DND-41 (cell line): ENCODE measurements at regions not wholly inside any gene's neighbourhood (a gene's known extent, or its start where the extent isn't known, plus 50 kb on each side); places are given as distances from the start of the nearest gene placed in this dataset.

Experiments
- ATAC-seq: fragments of 200-7000 bp; cut with Tn5 transposase; 3 replicates; pipeline ENCODE4 v1.9.1; 2021; ENCODE audit warnings: low read depth; ENCODE audit not compliant: insufficient read depth
- DNase-seq: peaks from one replicate; pipeline ENCODE4 v3.0.0-alpha.2; 2020
- H2AFZ ChIP-seq: 2 replicates; pipeline ENCODE4 v1.6.0; 2012; ENCODE audit warnings: low read depth, low read length
- H3K27ac ChIP-seq: 2 replicates; pipeline ENCODE4 v1.5.1; 2012; ENCODE audit warnings: low read length, inconsistent platforms
- H3K27me3 ChIP-seq: fragments of 200-600 bp; sonication (generic); 2 replicates; pipeline ENCODE4 v1.6.0; 2012; ENCODE audit warnings: low read length, mild to moderate bottlenecking, inconsistent platforms; ENCODE audit not compliant: insufficient read depth, poor library complexity
- H3K36me3 ChIP-seq: 2 replicates; pipeline ENCODE4 v1.5.1; 2012; ENCODE audit warnings: low read length, inconsistent platforms; ENCODE audit not compliant: insufficient read depth
- H3K4me1 ChIP-seq: 2 replicates; pipeline ENCODE4 v1.5.1; 2012; ENCODE audit warnings: mild to moderate bottlenecking, low read length; ENCODE audit not compliant: insufficient read depth
- H3K4me2 ChIP-seq: 2 replicates; pipeline ENCODE4 v1.6.0; 2012; ENCODE audit warnings: mild to moderate bottlenecking, moderate library complexity, low read length, inconsistent platforms; ENCODE audit not compliant: insufficient read depth
- H3K4me3 ChIP-seq, 2 experiments: fragments of 200-600 bp in 1 of 2; shearing (Covaris generic) in 1 of 2; 2 replicates each; pipeline ENCODE4 v1.5.1; 2012 to 2016; ENCODE audit warnings: inconsistent platforms in 2 of 2, low read length in 2 of 2, mild to moderate bottlenecking in 2 of 2, low read depth in 1 of 2, moderate library complexity in 1 of 2
- H3K79me2 ChIP-seq: 2 replicates; pipeline ENCODE4 v1.6.0; 2012; ENCODE audit warnings: low read length, inconsistent platforms; ENCODE audit not compliant: insufficient read depth
- H3K9ac ChIP-seq: 2 replicates; pipeline ENCODE4 v1.6.0; 2012; ENCODE audit warnings: low read depth, mild to moderate bottlenecking, inconsistent platforms, low read length, moderate library complexity
- H3K9me3 ChIP-seq: 2 replicates; pipeline ENCODE4 v1.5.1; 2012; ENCODE audit warnings: low read length, moderate library complexity, mild to moderate bottlenecking, inconsistent platforms; ENCODE audit not compliant: insufficient read depth, severe bottlenecking
- H4K20me1 ChIP-seq: 2 replicates; pipeline ENCODE4 v1.6.0; 2012; ENCODE audit warnings: low read length; ENCODE audit not compliant: insufficient read depth
- CTCF ChIP-seq: IDR thresholded peaks from 2 replicates; pipeline ENCODE4 v1.5.1; 2012; ENCODE audit warnings: borderline replicate concordance, low read length, moderate library complexity, mild to moderate bottlenecking; ENCODE audit not compliant: poor library complexity, severe bottlenecking; ENCODE audit errors: extremely low read depth
- EZH2 ChIP-seq: IDR thresholded peaks from 3 replicates; pipeline ENCODE4 v1.6.1; 2012; ENCODE audit warnings: borderline replicate concordance, low read depth, mild to moderate bottlenecking, moderate library complexity, low read length, inconsistent platforms; ENCODE audit not compliant: severe bottlenecking

- no peak overlapping the region for H3K4me2 ChIP-seq
- no peak overlapping the region for H3K27ac ChIP-seq
- H3K79me2 ChIP-seq: no peaks in the 10 kb centered on the region
- no peaks in the 10 kb centered on the region for H3K4me1 ChIP-seq
- no peak overlapping the region for H2AFZ ChIP-seq
- no peak overlapping the region for H3K9ac ChIP-seq
- H3K4me3 ChIP-seq: no peak overlapping the region
- no peaks in the 10 kb centered on the region for H3K9me3 ChIP-seq
- DNase-seq (no peak), ATAC-seq (no peak)
- no peaks in the 10 kb centered on the region for H3K27me3 ChIP-seq
- TF ChIP-seq EZH2 (no peak), CTCF (no peak)
- H4K20me1 ChIP-seq: no peaks in the 10 kb centered on the region
- H3K36me3 ChIP-seq: no peaks in the 10 kb centered on the region
These were observed 165.2 kb upstream of the COL3A1 start for GRCh38 chr2:188808947-188809355.

- Histone ChIP-seq H3K27me3 (no peaks in the 10 kb centered on the region), H3K9ac (no peak overlapping the region), H2AFZ (no peak overlapping the region), H3K27ac (no peak overlapping the region), H3K4me3 (no peak overlapping the region), H3K4me2 (no peak overlapping the region), H3K36me3 (no peaks in the 10 kb centered on the region), H4K20me1 (no peaks in the 10 kb centered on the region), H3K79me2 (no peaks in the 10 kb centered on the region), H3K9me3 (no peaks in the 10 kb centered on the region), H3K4me1 (no peaks in the 10 kb centered on the region)
- no peak for TF ChIP-seq CTCF
- TF ChIP-seq EZH2: no peak
- ATAC-seq (no peak), DNase-seq (no peak)
These were observed 163.6 kb upstream of the COL3A1 start for GRCh38 chr2:188810586-188810985.

GRCh38 chr2:188811522-188811921 is 162.7 kb upstream of the COL3A1 start:
- no peaks in the 10 kb centered on the region for H3K36me3 ChIP-seq
- no peak overlapping the region for H3K9ac ChIP-seq
- TF ChIP-seq CTCF (no peak), EZH2 (no peak)
- H4K20me1 ChIP-seq: no peaks in the 10 kb centered on the region
- no peak for DNase-seq
- no peaks in the 10 kb centered on the region for H3K4me1 ChIP-seq
- H2AFZ ChIP-seq: no peak overlapping the region
- H3K27me3 ChIP-seq: no peaks in the 10 kb centered on the region
- no peak overlapping the region for H3K4me2 ChIP-seq
- H3K9me3 ChIP-seq: no peaks in the 10 kb centered on the region
- no peak overlapping the region for H3K27ac ChIP-seq
- no peak overlapping the region for H3K4me3 ChIP-seq
- ATAC-seq: no peak
- H3K79me2 ChIP-seq: no peaks in the 10 kb centered on the region

- DNase-seq (no peak), ATAC-seq (no peak)
- no peak overlapping the region for H2AFZ ChIP-seq
- no peaks in the 10 kb centered on the region for H3K27me3 ChIP-seq
- H3K9me3 ChIP-seq: no peaks in the 10 kb centered on the region
- H3K4me3 ChIP-seq: no peak overlapping the region
- no peaks in the 10 kb centered on the region for H3K79me2 ChIP-seq
- H4K20me1 ChIP-seq: no peaks in the 10 kb centered on the region
- TF ChIP-seq CTCF: no peak
- TF ChIP-seq EZH2: no peak
- no peak overlapping the region for H3K9ac ChIP-seq
- no peak overlapping the region for H3K4me2 ChIP-seq
- H3K36me3 ChIP-seq: no peaks in the 10 kb centered on the region
- no peak overlapping the region for H3K27ac ChIP-seq
- no peaks in the 10 kb centered on the region for H3K4me1 ChIP-seq
These were observed 160.9 kb upstream of the COL3A1 start for GRCh38 chr2:188813315-188813714.
